ENCODE measurements at regions not wholly inside any gene's neighbourhood (a gene's known extent, or its start where the extent isn't known, plus 50 kb on each side); places are given as distances from the start of the nearest gene placed in this dataset.

GRCh38 chr5:67451640-67452279 is 255.2 kb upstream of the CD180 start:
- Mint-ChIP-seq H3K27ac (no peak overlapping the region), H3K4me3 (no peak overlapping the region), H3K4me1 (ENCODE audit: low read depth) (peaks cover 11% of the 10 kb centered on the region), H3K36me3 (ENCODE audit: low read depth) (no peaks in the 10 kb centered on the region), H3K9me3 (peaks cover 4% of the 10 kb centered on the region), H3K27me3 (peaks cover 8% of the 10 kb centered on the region)
- intact Hi-C loops (cut with DNase I, micrococcal nuclease): no loop called here
- ATAC-seq (ENCODE audit: poor library complexity) (no peak), DNase-seq (no peak)
- Histone ChIP-seq H3K27ac (ENCODE audit: low read depth in 1 of 2, low read length in 2 of 2) (no peak overlapping the region), H3K27me3 (ENCODE audit: control insufficient read depth in 1 of 2, insufficient read depth in 2 of 2, low read length in 2 of 2) (no peaks in the 10 kb centered on the region), H3K36me3 (ENCODE audit: insufficient read depth, low read length) (no peaks in the 10 kb centered on the region), H3K4me3 (ENCODE audit: low read length) (no peak overlapping the region), H3K4me1 (ENCODE audit: insufficient read depth, low read length) (no peaks in the 10 kb centered on the region), H3K9me3 (ENCODE audit: control insufficient read depth in 1 of 2, insufficient read depth in 1 of 2, low read length in 2 of 2) (no peaks in the 10 kb centered on the region)
- ChIA-PET CTCF (interaction anchor here (1.1 to 1.4 kb wide), 2 partner anchors 7 to 32 kb away, joined by 3 to 4 read pairs; no protein-coding TSS in a partner anchor), POLR2A (no interaction called here)
- no peak for TF ChIP-seq CTCF (IDR thresholded peaks at IDR 0.05)

- no peak for DNase-seq
- no peak for ATAC-seq (ENCODE audit: poor library complexity)
- Mint-ChIP-seq H3K4me3 (no peak overlapping the region), H3K4me1 (ENCODE audit: low read depth) (no peaks in the 10 kb centered on the region), H3K27me3 (peaks cover 8% of the 10 kb centered on the region), H3K36me3 (ENCODE audit: low read depth) (no peaks in the 10 kb centered on the region), H3K9me3 (peaks cover 6% of the 10 kb centered on the region), H3K27ac (no peak overlapping the region)
- no peak overlapping the region for H3K27ac ChIP-seq (ENCODE audit: low read depth in 1 of 2, low read length in 2 of 2)
- intact Hi-C loops (cut with DNase I, micrococcal nuclease): no loop called here
- no peaks in the 10 kb centered on the region for H3K4me1 ChIP-seq (ENCODE audit: insufficient read depth, low read length)
- H3K36me3 ChIP-seq (ENCODE audit: insufficient read depth, low read length): no peaks in the 10 kb centered on the region
- no peaks in the 10 kb centered on the region for H3K9me3 ChIP-seq (ENCODE audit: control insufficient read depth in 1 of 2, insufficient read depth in 1 of 2, low read length in 2 of 2)
- POLR2A ChIA-PET: no interaction called here
- CTCF ChIA-PET: no interaction called here
- no peaks in the 10 kb centered on the region for H3K27me3 ChIP-seq (ENCODE audit: control insufficient read depth in 1 of 2, insufficient read depth in 2 of 2, low read length in 2 of 2)
- no peak overlapping the region for H3K4me3 ChIP-seq (ENCODE audit: low read length)
- no peak for TF ChIP-seq CTCF (IDR thresholded peaks at IDR 0.05)
Observed at GRCh38 chr5:67447732-67448131, 251.1 kb upstream of the CD180 start.

- no peak for ATAC-seq (ENCODE audit: poor library complexity)
- no peaks in the 10 kb centered on the region for H3K9me3 Mint-ChIP-seq
- Histone ChIP-seq H3K4me1 (ENCODE audit: insufficient read depth, low read length) (no peaks in the 10 kb centered on the region), H3K27ac (ENCODE audit: low read depth in 1 of 2, low read length in 2 of 2) (no peak overlapping the region), H3K9me3 (ENCODE audit: control insufficient read depth in 1 of 2, insufficient read depth in 1 of 2, low read length in 2 of 2) (no peaks in the 10 kb centered on the region), H3K36me3 (ENCODE audit: insufficient read depth, low read length) (no peaks in the 10 kb centered on the region), H3K4me3 (ENCODE audit: low read length) (no peak overlapping the region), H3K27me3 (ENCODE audit: control insufficient read depth in 1 of 2, insufficient read depth in 2 of 2, low read length in 2 of 2) (no peaks in the 10 kb centered on the region)
- no peak overlapping the region for H3K27ac Mint-ChIP-seq
- no peaks in the 10 kb centered on the region for H3K36me3 Mint-ChIP-seq (ENCODE audit: low read depth)
- H3K27me3 Mint-ChIP-seq: no peaks in the 10 kb centered on the region
- no peak overlapping the region for H3K4me3 Mint-ChIP-seq
- ChIA-PET POLR2A (no interaction called here), CTCF (interaction anchor here (1.3 kb wide), 1 partner anchor 8 kb away, joined by 4 read pairs; no protein-coding TSS in a partner anchor)
- DNase-seq: no peak
- H3K4me1 Mint-ChIP-seq (ENCODE audit: low read depth): no peaks in the 10 kb centered on the region
- no peak for TF ChIP-seq CTCF (IDR thresholded peaks at IDR 0.05)
- intact Hi-C loops (cut with DNase I, micrococcal nuclease): no loop called here
Observed at GRCh38 chr5:67437905-67438845, 241.6 kb upstream of the CD180 start.

Measured in CD4-positive, alpha-beta T cell (primary cell).